ENCODE measurements at regions not wholly inside any gene's neighbourhood (a gene's known extent, or its start where the extent isn't known, plus 50 kb on each side); places are given as distances from the start of the nearest gene placed in this dataset.
"Not testable (repeated sequence)": the region's sequence is repeated elsewhere in the genome, so short reads cannot be mapped to it uniquely, and the experiment has no call there.

- DNase-seq, result no peak
- in situ Hi-C loops (cut with HindIII; ENCODE audit: low pct_ligation_motif_present, low pct_unique_long_range_greater_than_20kb, low sequenced_read_pairs), result no loop called here
Measured at GRCh38 chr10:27392606-27393005, 111.5 kb upstream of the RAB18 start.

GRCh38 chr10:27391916-27392315, 112.2 kb upstream of the RAB18 start:
- no peak for DNase-seq
- in situ Hi-C loops (cut with HindIII; ENCODE audit: low pct_ligation_motif_present, low pct_unique_long_range_greater_than_20kb, low sequenced_read_pairs), result no loop called here

GRCh38 chr10:27391325-27391724, 112.8 kb upstream of the RAB18 start:
- in situ Hi-C loops (cut with HindIII; ENCODE audit: low pct_ligation_motif_present, low pct_unique_long_range_greater_than_20kb, low sequenced_read_pairs), result no loop called here
- DNase-seq, result no peak

GRCh38 chr10:27390681-27391080, 113.4 kb upstream of the RAB18 start:
- no peak for DNase-seq
- in situ Hi-C loops (cut with HindIII; ENCODE audit: low pct_ligation_motif_present, low pct_unique_long_range_greater_than_20kb, low sequenced_read_pairs), result no loop called here

- DNase-seq, result no peak
- in situ Hi-C loops (cut with HindIII; ENCODE audit: low pct_ligation_motif_present, low pct_unique_long_range_greater_than_20kb, low sequenced_read_pairs), result no loop called here
Measured at GRCh38 chr10:27388761-27389399, 115.2 kb upstream of the RAB18 start.

- DNase-seq, result no peak
- in situ Hi-C loops (cut with HindIII; ENCODE audit: low pct_ligation_motif_present, low pct_unique_long_range_greater_than_20kb, low sequenced_read_pairs), result no loop called here
Measured at GRCh38 chr10:27383595-27384542, 120.2 kb upstream of the RAB18 start.

GRCh38 chr10:27382176-27382575, 121.9 kb upstream of the RAB18 start:
- no peak for DNase-seq
- in situ Hi-C loops (cut with HindIII; ENCODE audit: low pct_ligation_motif_present, low pct_unique_long_range_greater_than_20kb, low sequenced_read_pairs), result no loop called here

GRCh38 chr10:27380929-27381358, 123.2 kb upstream of the RAB18 start:
- in situ Hi-C loops (cut with HindIII; ENCODE audit: low pct_ligation_motif_present, low pct_unique_long_range_greater_than_20kb, low sequenced_read_pairs), result no loop called here
- DNase-seq, result no peak

GRCh38 chr10:27379041-27379440, 125.1 kb upstream of the RAB18 start:
- in situ Hi-C loops (cut with HindIII; ENCODE audit: low pct_ligation_motif_present, low pct_unique_long_range_greater_than_20kb, low sequenced_read_pairs), result not testable (repeated sequence)

GRCh38 chr10:27373566-27374160, 130.4 kb upstream of the RAB18 start:
- in situ Hi-C loops (cut with HindIII; ENCODE audit: low pct_ligation_motif_present, low pct_unique_long_range_greater_than_20kb, low sequenced_read_pairs), result no loop called here
- no peak for DNase-seq

More at GRCh38 chr10:27379041-27379440, 125.1 kb upstream of the RAB18 start:
- not testable (repeated sequence) for DNase-seq

- in situ Hi-C loops (cut with HindIII; ENCODE audit: low pct_ligation_motif_present, low pct_unique_long_range_greater_than_20kb, low sequenced_read_pairs), result no loop called here
- DNase-seq, result no peak
Measured at GRCh38 chr10:27372095-27372494, 131.5 kb upstream of the ACBD5 start.

GRCh38 chr10:27371375-27371774, 130.8 kb upstream of the ACBD5 start:
- in situ Hi-C loops (cut with HindIII; ENCODE audit: low pct_ligation_motif_present, low pct_unique_long_range_greater_than_20kb, low sequenced_read_pairs); DNase-seq: not testable (repeated sequence)

- in situ Hi-C loops (cut with HindIII; ENCODE audit: low pct_ligation_motif_present, low pct_unique_long_range_greater_than_20kb, low sequenced_read_pairs), result no loop called here
Measured at GRCh38 chr10:27369880-27370279, 129.3 kb upstream of the ACBD5 start.

GRCh38 chr10:27368706-27369105, 128.1 kb upstream of the ACBD5 start:
- DNase-seq, result no peak
- in situ Hi-C loops (cut with HindIII; ENCODE audit: low pct_ligation_motif_present, low pct_unique_long_range_greater_than_20kb, low sequenced_read_pairs), result no loop called here

More at GRCh38 chr10:27369880-27370279, 129.3 kb upstream of the ACBD5 start:
- DNase-seq, result peak; percentile 8

GRCh38 chr10:27366769-27367168, 126.2 kb upstream of the ACBD5 start:
- in situ Hi-C loops (cut with HindIII; ENCODE audit: low pct_ligation_motif_present, low pct_unique_long_range_greater_than_20kb, low sequenced_read_pairs), result no loop called here
- no peak for DNase-seq

- DNase-seq, result no peak
- in situ Hi-C loops (cut with HindIII; ENCODE audit: low pct_ligation_motif_present, low pct_unique_long_range_greater_than_20kb, low sequenced_read_pairs), result no loop called here
Measured at GRCh38 chr10:27364028-27364427, 123.4 kb upstream of the ACBD5 start.

- in situ Hi-C loops (cut with HindIII; ENCODE audit: low pct_ligation_motif_present, low pct_unique_long_range_greater_than_20kb, low sequenced_read_pairs), result no loop called here
- DNase-seq, result peak; percentile 68
Measured at GRCh38 chr10:27360581-27361172, 120.1 kb upstream of the ACBD5 start.

GRCh38 chr10:27359792-27360355, 119.3 kb upstream of the ACBD5 start:
- no peak for DNase-seq
- in situ Hi-C loops (cut with HindIII; ENCODE audit: low pct_ligation_motif_present, low pct_unique_long_range_greater_than_20kb, low sequenced_read_pairs), result no loop called here

- no peak for DNase-seq
- in situ Hi-C loops (cut with HindIII; ENCODE audit: low pct_ligation_motif_present, low pct_unique_long_range_greater_than_20kb, low sequenced_read_pairs), result no loop called here
Measured at GRCh38 chr10:27356738-27357137, 116.1 kb upstream of the ACBD5 start.

All from ACHN (cell line).